GM18951 (cell line): ENCODE measurements at regions not wholly inside any gene's neighbourhood (a gene's known extent, or its start where the extent isn't known, plus 50 kb on each side); places are given as distances from the start of the nearest gene placed in this dataset.

Experiments used
- POLR2A ChIP-seq: IDR thresholded peaks from 4 replicates; pipeline ENCODE4 v1.6.1; 2011; ENCODE audit warnings: mild to moderate bottlenecking; ENCODE audit not compliant: insufficient read length, insufficient read depth; ENCODE audit errors: extremely low read depth
- in situ Hi-C: fragments of 300-500 bp; cut with MboI; formaldehyde crosslinking; loops from one replicate; pipeline ENCODE4 v1.12.0; 2022; ENCODE audit warnings: low sequenced_read_pairs, mixed read lengths, inconsistent platforms; ENCODE audit not compliant: unreplicated experiment

- no peak for TF ChIP-seq POLR2A
- in situ Hi-C loops = no loop called here
These were observed 149.1 kb downstream of the KLF12 start for GRCh38 chr13:73984949-73985691.

DNA sequence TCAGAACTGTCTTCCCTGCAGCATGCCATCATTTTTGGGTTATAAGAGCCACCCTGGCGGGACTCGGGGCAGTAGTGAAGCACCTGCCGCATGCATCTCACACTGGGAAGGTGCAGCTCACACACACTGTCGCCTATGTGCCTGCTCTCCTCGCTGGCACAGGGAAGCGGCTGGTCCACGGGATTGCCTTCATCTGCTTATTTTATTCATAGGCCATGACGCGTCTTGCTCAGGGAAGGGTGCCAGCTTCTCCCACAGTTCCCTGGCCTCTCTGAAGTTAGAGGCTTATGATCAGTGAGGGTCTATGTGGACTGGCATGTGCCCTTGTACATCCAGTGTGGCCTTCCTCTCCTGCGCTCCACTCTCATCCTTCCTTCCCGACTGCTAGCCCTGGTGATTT is 150.0 kb downstream of the KLF12 start:
- in situ Hi-C loops = no loop called here

DNA sequence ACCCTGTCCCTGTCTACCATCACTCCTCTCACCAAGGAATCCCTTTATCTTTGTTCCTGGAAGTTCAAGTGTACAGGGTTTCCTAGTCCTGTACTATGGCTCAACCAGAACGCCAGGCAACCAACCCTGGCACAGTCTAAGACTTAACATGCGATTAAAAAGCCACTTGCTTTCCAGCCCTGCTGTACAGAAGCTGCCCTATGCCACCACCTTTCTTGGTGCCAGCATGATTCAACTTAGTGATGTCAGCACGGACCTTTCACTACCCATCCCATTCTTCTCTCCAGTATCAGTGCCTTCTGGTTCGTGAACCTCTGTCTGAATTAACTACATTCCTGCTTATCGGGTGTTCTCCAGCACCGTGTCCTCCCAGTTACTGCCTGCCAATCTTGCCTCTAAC is 151.1 kb downstream of the KLF12 start:
- in situ Hi-C loops = no loop called here

More for the DNA sequence above, 150.0 kb downstream of the KLF12 start:
- no peak for TF ChIP-seq POLR2A

GRCh38 chr13:73981595-73981994 is 152.6 kb downstream of the KLF12 start:
- in situ Hi-C loops = no loop called here
- TF ChIP-seq POLR2A = no peak

More for the DNA sequence above, 151.1 kb downstream of the KLF12 start:
- TF ChIP-seq POLR2A = no peak

GRCh38 chr13:73975767-73976166 is 158.4 kb downstream of the KLF12 start:
- in situ Hi-C loops = no loop called here
- no peak for TF ChIP-seq POLR2A

- TF ChIP-seq POLR2A = no peak
- in situ Hi-C loops = no loop called here
These were observed 160.2 kb downstream of the KLF12 start for GRCh38 chr13:73974051-73974450.

GRCh38 chr13:73973156-73973555 is 161.0 kb downstream of the KLF12 start:
- no peak for TF ChIP-seq POLR2A
- in situ Hi-C loops = no loop called here

DNA sequence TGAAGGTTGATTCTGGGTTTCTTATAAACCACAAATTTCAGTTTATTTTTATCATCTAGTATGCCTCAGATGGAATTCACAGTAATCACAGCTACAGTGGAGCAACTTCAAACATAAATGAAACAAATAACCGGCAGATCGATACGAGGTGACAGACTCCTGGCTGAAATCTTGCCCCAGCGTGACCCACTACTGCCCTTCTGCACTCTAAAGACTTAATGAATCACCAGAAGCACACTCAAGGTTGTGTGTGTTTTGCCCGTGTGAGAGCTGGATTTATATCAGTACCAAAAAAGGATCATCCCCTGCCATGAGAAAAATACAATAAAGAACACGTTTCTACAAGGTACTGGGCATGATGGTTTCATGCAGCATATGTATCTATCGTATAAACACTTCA is 161.7 kb downstream of the KLF12 start:
- in situ Hi-C loops = no loop called here
- TF ChIP-seq POLR2A = no peak

GRCh38 chr13:73971481-73971880 is 162.7 kb downstream of the KLF12 start:
- in situ Hi-C loops = no loop called here
- TF ChIP-seq POLR2A = no peak

GRCh38 chr13:73970421-73971055 is 163.7 kb downstream of the KLF12 start:
- TF ChIP-seq POLR2A = no peak
- in situ Hi-C loops = no loop called here

GRCh38 chr13:73967397-73968165 is 166.6 kb downstream of the KLF12 start:
- in situ Hi-C loops = no loop called here

GRCh38 chr13:73966331-73966730 is 167.9 kb downstream of the KLF12 start:
- no peak for TF ChIP-seq POLR2A
- in situ Hi-C loops = no loop called here

More at GRCh38 chr13:73967397-73968165, 166.6 kb downstream of the KLF12 start:
- TF ChIP-seq POLR2A = no peak

- no peak for TF ChIP-seq POLR2A
- in situ Hi-C loops = no loop called here
These were observed 171.9 kb downstream of the KLF12 start for GRCh38 chr13:73962284-73962683.

DNA sequence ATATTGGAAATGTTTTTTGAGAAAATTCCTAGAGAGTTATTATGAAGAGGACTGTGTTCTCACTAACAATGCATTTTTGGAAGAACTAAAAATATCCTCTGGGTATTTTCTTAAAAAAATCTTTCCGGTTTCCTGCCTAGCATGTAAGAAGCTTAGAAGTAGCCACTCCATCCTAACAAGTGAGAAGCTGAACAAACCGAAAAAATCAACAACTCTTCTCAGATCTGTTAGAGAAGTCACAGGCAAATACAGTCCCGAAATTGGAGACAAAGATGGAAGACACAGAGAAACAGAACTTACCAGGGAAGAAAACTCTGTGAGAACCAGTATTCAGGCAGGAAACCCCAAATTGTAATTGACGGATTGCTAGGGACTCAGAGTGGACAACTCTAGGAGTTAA is 173.0 kb downstream of the KLF12 start:
- no peak for TF ChIP-seq POLR2A
- in situ Hi-C loops = no loop called here

DNA sequence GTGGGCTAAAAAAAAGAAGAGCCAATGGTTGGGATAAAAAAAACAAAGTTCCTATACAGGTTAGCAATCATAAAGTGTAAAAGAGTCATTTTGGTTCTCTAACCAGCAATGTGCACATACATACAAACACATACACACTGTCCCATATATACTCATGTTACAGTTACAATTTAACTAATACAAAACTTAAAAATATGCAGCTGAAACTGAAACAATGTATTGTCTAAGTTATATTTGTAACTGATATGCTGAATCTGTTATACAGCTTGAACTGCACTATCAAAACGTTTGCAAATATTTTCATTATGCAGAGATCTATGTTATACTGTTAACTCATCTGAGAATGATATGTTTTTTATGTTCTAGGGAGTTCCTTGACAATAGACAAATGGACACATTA is 173.7 kb downstream of the KLF12 start:
- TF ChIP-seq POLR2A = no peak
- in situ Hi-C loops = no loop called here
